H1 (cell line): ENCODE measurements at regions not wholly inside any gene's neighbourhood (a gene's known extent, or its start where the extent isn't known, plus 50 kb on each side); places are given as distances from the start of the nearest gene placed in this dataset.

Experiments used
- CTCF ChIA-PET: fragments of 300-600 bp; sonication (Branson Sonifier 250); formaldehyde crosslinking; loops from one replicate; lab custom pipeline; 2021; ENCODE audit not compliant: partially characterized antibody; lab: Charles Lee
- POLR2A ChIA-PET: fragments of 300-600 bp; sonication (Branson Sonifier 250); formaldehyde crosslinking; loops from one replicate; lab custom pipeline; 2021; ENCODE audit warnings: inconsistent platforms; ENCODE audit not compliant: partially characterized antibody; lab: Charles Lee
- DNase-seq, 2 experiments: peaks; one replicate each; pipeline versions ENCODE4 v3.0.0 to v3.0.0-alpha.2; 2010 to 2022; ENCODE audit warnings: low spot score in 2 of 2, low read depth in 1 of 2, mixed read lengths in 1 of 2
- FAIRE-seq: peaks from 2 replicates; lab custom pipeline; 2011; peaks lifted over from hg19 to GRCh38; lab: Jason Lieb, UNC
- H2AFZ ChIP-seq: 2 replicates; pipeline ENCODE4 v1.8.1; 2012; ENCODE audit warnings: low read length, inconsistent platforms
- H2AK5ac ChIP-seq: 2 replicates; pipeline ENCODE4 v1.6.1; 2013; ENCODE audit warnings: low read depth, low read length
- H2BK120ac ChIP-seq: replicated peaks from 2 replicates; pipeline ENCODE3; 2013; ENCODE audit warnings: low read depth, low read length, inconsistent platforms
- H2BK12ac ChIP-seq: 2 replicates; pipeline ENCODE4 v1.6.1; 2013; ENCODE audit warnings: low read depth, low read length
- H2BK15ac ChIP-seq: 2 replicates; pipeline ENCODE4 v1.6.1; 2013; ENCODE audit warnings: low read length
- H2BK20ac ChIP-seq: 2 replicates; pipeline ENCODE4 v1.6.1; 2013; ENCODE audit warnings: low read length
- H2BK5ac ChIP-seq: 2 replicates; pipeline ENCODE4 v1.6.1; 2013; ENCODE audit warnings: low read depth, low read length
- H3K14ac ChIP-seq: 2 replicates; pipeline ENCODE4 v1.6.1; 2013; ENCODE audit warnings: inconsistent platforms; ENCODE audit not compliant: insufficient read length
- H3K18ac ChIP-seq: 2 replicates; pipeline ENCODE4 v1.6.1; 2013; ENCODE audit warnings: low read length; ENCODE audit errors: extremely low read depth
- H3K23ac ChIP-seq: 2 replicates; pipeline ENCODE4 v1.6.1; 2013; ENCODE audit warnings: inconsistent platforms; ENCODE audit not compliant: insufficient read length
- H3K23me2 ChIP-seq: 2 replicates; pipeline ENCODE4 v1.6.1; 2013; ENCODE audit warnings: low read depth, low read length
- H3K27ac ChIP-seq: 2 replicates; pipeline ENCODE4 v1.6.1; 2011; ENCODE audit warnings: low read depth, low read length, inconsistent platforms
- H3K27me3 ChIP-seq, 4 experiments: replicated peaks in 1 of 4; 1 replicate in 1 of 4; 2 replicates in 3 of 4; pipeline versions ENCODE4 v1.6.1 to v1.8.1; 2011 to 2013; ENCODE audit warnings: low read length in 3 of 4, mild to moderate bottlenecking in 3 of 4, inconsistent platforms in 2 of 4, mixed read lengths in 2 of 4, moderate library complexity in 1 of 4; ENCODE audit not compliant: control insufficient read depth in 3 of 4, insufficient read depth in 3 of 4; ENCODE audit errors: extremely low read depth in 1 of 4
- H3K36me3 ChIP-seq, 4 experiments: 2 replicates each; pipeline versions ENCODE4 v1.6.1 to v1.8.1; 2011 to 2013; ENCODE audit warnings: mild to moderate bottlenecking in 4 of 4, low read length in 3 of 4, moderate library complexity in 2 of 4, control low read depth in 1 of 4, inconsistent platforms in 1 of 4; ENCODE audit not compliant: insufficient read depth in 4 of 4, control insufficient read depth in 2 of 4
- H3K4ac ChIP-seq: replicated peaks from 2 replicates; pipeline ENCODE3; 2013; ENCODE audit warnings: low read length, low read depth, mixed read lengths, inconsistent platforms; ENCODE audit not compliant: insufficient read length
- H3K4me1 ChIP-seq, 4 experiments: replicated peaks in 1 of 4; 1 replicate in 1 of 4; 2 replicates in 3 of 4; pipeline versions ENCODE4 v1.6.1 to v1.8.1; 2011 to 2013; ENCODE audit warnings: low read length in 3 of 4, inconsistent platforms in 2 of 4, mixed read lengths in 1 of 4; ENCODE audit not compliant: insufficient read depth in 4 of 4, control insufficient read depth in 3 of 4
- H3K4me2 ChIP-seq, 2 experiments: 2 replicates each; pipeline versions ENCODE4 v1.6.1 to v1.8.1; 2011 to 2013; ENCODE audit warnings: low read depth in 2 of 2, low read length in 2 of 2, control low read depth in 1 of 2, inconsistent platforms in 1 of 2, mild to moderate bottlenecking in 1 of 2; ENCODE audit not compliant: insufficient read depth in 1 of 2
- H3K4me3 ChIP-seq, 4 experiments: fragments of 200-600, 300-600 bp in 1 of 4; sonication (generic), shearing (Covaris generic), sonication (Bioruptor Twin) in 1 of 4; 2 replicates each; pipeline versions ENCODE4 v1.5.1 to v1.8.1; 2011 to 2016; ENCODE audit warnings: low read length in 4 of 4, low read depth in 3 of 4, control low read depth in 2 of 4, inconsistent platforms in 2 of 4, mild to moderate bottlenecking in 2 of 4, mixed read lengths in 1 of 4, moderate library complexity in 1 of 4; ENCODE audit not compliant: insufficient read depth in 2 of 4; ENCODE audit errors: extremely low read depth in 1 of 4
- H3K56ac ChIP-seq: replicated peaks from 2 replicates; pipeline ENCODE3; 2013; ENCODE audit warnings: low read depth, mild to moderate bottlenecking, mixed read lengths, low read length, inconsistent platforms; ENCODE audit not compliant: insufficient read length
- H3K79me1 ChIP-seq: 2 replicates; pipeline ENCODE4 v1.6.1; 2013; ENCODE audit warnings: low read depth, low read length, control low read depth
- H3K79me2 ChIP-seq, 2 experiments: 2 replicates each; pipeline versions ENCODE4 v1.6.1 to v1.8.1; 2012 to 2013; ENCODE audit warnings: low read length in 2 of 2, mild to moderate bottlenecking in 2 of 2, inconsistent platforms in 1 of 2; ENCODE audit not compliant: insufficient read depth in 2 of 2, control insufficient read depth in 1 of 2
- H3K9ac ChIP-seq, 4 experiments: replicated peaks in 1 of 4; 1 replicate in 1 of 4; 2 replicates in 3 of 4; pipeline versions ENCODE4 v1.6.1 to v1.8.1; 2011 to 2013; ENCODE audit warnings: low read depth in 3 of 4, low read length in 3 of 4, control low read depth in 2 of 4, mild to moderate bottlenecking in 2 of 4, moderate library complexity in 2 of 4, inconsistent platforms in 1 of 4; ENCODE audit errors: extremely low read depth in 1 of 4
- H3K9me3 ChIP-seq, 2 experiments: 2 replicates each; pipeline versions ENCODE4 v1.6.1 to v1.8.1; 2012 to 2013; ENCODE audit warnings: mild to moderate bottlenecking in 2 of 2, moderate library complexity in 2 of 2, control low read depth in 1 of 2, inconsistent platforms in 1 of 2, low read depth in 1 of 2, low read length in 1 of 2, mixed read lengths in 1 of 2; ENCODE audit not compliant: insufficient read depth in 2 of 2
- H4K20me1 ChIP-seq, 2 experiments: replicated peaks in 1 of 2; 2 replicates each; pipeline versions ENCODE3 to v1.8.1; 2011 to 2013; ENCODE audit warnings: inconsistent platforms in 2 of 2, low read length in 2 of 2, mild to moderate bottlenecking in 1 of 2; ENCODE audit not compliant: insufficient read depth in 2 of 2, control insufficient read depth in 1 of 2
- H4K5ac ChIP-seq: 2 replicates; pipeline ENCODE4 v1.6.1; 2013; ENCODE audit warnings: low read length, low read depth, mixed read lengths, inconsistent platforms; ENCODE audit not compliant: insufficient read length
- H4K8ac ChIP-seq: 2 replicates; pipeline ENCODE4 v1.8.0; 2013; ENCODE audit warnings: mild to moderate bottlenecking, moderate library complexity, low read length, inconsistent platforms; ENCODE audit not compliant: insufficient read depth; ENCODE audit errors: extremely low read depth
- H4K91ac ChIP-seq: replicated peaks from 2 replicates; pipeline ENCODE3; 2013; ENCODE audit warnings: low read length, mixed read lengths, inconsistent platforms; ENCODE audit not compliant: insufficient read length
- BCL11A ChIP-seq, 2 experiments: IDR thresholded peaks; one replicate each; pipeline ENCODE4 v1.6.1; 2011; ENCODE audit warnings: low read depth in 2 of 2, low read length in 2 of 2, mild to moderate bottlenecking in 2 of 2
- CBX5 ChIP-seq: fragments of 300-800, 300-1000 bp; sonication (generic); IDR thresholded peaks from 2 replicates; pipeline ENCODE4 v1.7.1; 2016; ENCODE audit warnings: antibody characterized with exemption, low read length, low read depth
- CHD1 ChIP-seq: IDR thresholded peaks from 2 replicates; pipeline ENCODE4 v1.6.1; 2012; ENCODE audit warnings: low read depth, low read length, improper control_type of control experiment
- CTBP2 ChIP-seq: IDR thresholded peaks from 2 replicates; pipeline ENCODE4 v1.7.0; 2011; ENCODE audit warnings: borderline replicate concordance, mild to moderate bottlenecking, moderate library complexity, mixed read lengths, low read length; ENCODE audit not compliant: insufficient read depth, insufficient read length
- EGR1 ChIP-seq: IDR thresholded peaks from 2 replicates; pipeline ENCODE4 v1.6.1; 2011; ENCODE audit warnings: low read depth, low read length, borderline replicate concordance
- KDM5A ChIP-seq: fragments of 200-600 bp; IDR thresholded peaks from 2 replicates; pipeline ENCODE4 v1.7.1; 2012; ENCODE audit warnings: mild to moderate bottlenecking, low read length, inconsistent platforms, mixed read lengths
- RAD21 ChIP-seq, 2 experiments: IDR thresholded peaks in 1 of 2; conservative IDR thresholded peaks in 1 of 2; 2 replicates each; pipeline ENCODE4 v1.6.1; 2011; ENCODE audit warnings: low read depth in 2 of 2, low read length in 2 of 2, improper control_type of control experiment in 1 of 2, inconsistent platforms in 1 of 2, mild to moderate bottlenecking in 1 of 2, moderate library complexity in 1 of 2
- RNF2 ChIP-seq: fragments of 200-900, 300-1000 bp; sonication (generic); IDR thresholded peaks from 2 replicates; pipeline ENCODE4 v1.7.1; 2016; ENCODE audit warnings: borderline replicate concordance, low read depth, mild to moderate bottlenecking, antibody characterized with exemption, low read length; ENCODE audit not compliant: poor library complexity, severe bottlenecking; ENCODE audit errors: missing control alignments
- SIX5 ChIP-seq: IDR thresholded peaks from 2 replicates; pipeline ENCODE4 v1.6.1; 2011; ENCODE audit warnings: mild to moderate bottlenecking, low read depth, low read length
- TCF12 ChIP-seq: IDR thresholded peaks from 2 replicates; pipeline ENCODE4 v1.6.1; 2011; ENCODE audit warnings: low read depth, mild to moderate bottlenecking, low read length
- WGBS, 2 experiments: shearing (Covaris generic) in 1 of 2; methylation state at CpG; one replicate each; pipeline versions ENCODE4 v1.1.6 to v1.1.7; 2013 to 2015; ENCODE audit warnings: low lambda C conversion rate in 2 of 2, mixed read lengths in 2 of 2, inconsistent platforms in 1 of 2, low coverage in 1 of 2, missing lambda C conversion rate in 1 of 2; ENCODE audit not compliant: insufficient replicate concordance in 2 of 2, insufficient coverage in 1 of 2, insufficient read length in 1 of 2; ENCODE audit errors: extremely low coverage in 1 of 2, missing lambda C conversion rate in 1 of 2; 5-methylcytosine and 5-hydroxymethylcytosine counted together

GRCh38 chr12:112577473-112578329 lies 159.0 kb downstream of the PTPN11 start:
- DNase-seq (peak; percentile 55 to 61), FAIRE-seq (peak; percentile 93)
- H3K4me1 ChIP-seq, result peaks cover 2 to 12% (median 8%) of the 10 kb centered on the region in 4 experiments
- H4K91ac ChIP-seq, result no peak overlapping the region
- peak overlapping the region; percentile 93; the same call in 1 of the 2 replicates for H2AK5ac ChIP-seq
- ChIA-PET POLR2A (interaction anchor here (0.6 to 1.3 kb wide), 5 partner anchors 31 to 400 kb away, joined by 3 to 4 read pairs (median 3); no protein-coding TSS in a partner anchor), CTCF (interaction anchor here (0.8 to 1.3 kb wide), 2 partner anchors 14 to 414 kb away, joined by 3 read pairs; no protein-coding TSS in a partner anchor)
- no peak overlapping the region for H3K4me3 ChIP-seq
- no peak overlapping the region; the same call in 1 of the 2 replicates for H3K18ac ChIP-seq
- no peak overlapping the region for H3K4ac ChIP-seq
- no peak overlapping the region for H2AFZ ChIP-seq
- no peak overlapping the region for H4K8ac ChIP-seq
- H3K27me3 ChIP-seq, result peaks cover 22 to 57% (median 54%) of the 10 kb centered on the region in 4 experiments
- H3K14ac ChIP-seq, result no peak overlapping the region
- no peak overlapping the region; the same call in 1 of the 2 replicates for H2BK12ac ChIP-seq
- no peaks in the 10 kb centered on the region for H3K36me3 ChIP-seq
- H2BK15ac ChIP-seq, result no peak overlapping the region
- no peak overlapping the region for H4K5ac ChIP-seq
- peaks cover 0 to 7% of the 10 kb centered on the region in 2 experiments for H4K20me1 ChIP-seq
- no peak overlapping the region for H2BK20ac ChIP-seq
- H2BK5ac ChIP-seq, result no peak overlapping the region
- H3K23me2 ChIP-seq, result peaks cover 8% of the 10 kb centered on the region; the same call in 1 of the 2 replicates
- no peak overlapping the region for H3K56ac ChIP-seq
- no peaks in the 10 kb centered on the region for H3K9me3 ChIP-seq
- peak overlapping the region in 1 of 2 experiments; percentile 25; a peak in 1 of 4 replicates for H3K4me2 ChIP-seq
- H3K23ac ChIP-seq, result no peak overlapping the region
- no peaks in the 10 kb centered on the region for H3K79me2 ChIP-seq
- no peaks in the 10 kb centered on the region for H3K79me1 ChIP-seq
- no peak overlapping the region for H2BK120ac ChIP-seq
- 22% methylated on average over 4 of the region's 4 CpGs; no CpG with 5 or more reads in 1 of the 2 experiments for whole genome bisulfite sequencing, 2 experiments
- no peak overlapping the region for H3K9ac ChIP-seq
- H3K27ac ChIP-seq, result no peak overlapping the region
- peak; percentile 45; the same call in 1 of the 2 replicates for TF ChIP-seq EGR1
- no peak for TF ChIP-seq KDM5A
- TF ChIP-seq TCF12, result 0 out of 2 replicates have a peak, but pooled peaks have one; percentile 72
- TF ChIP-seq CHD1, result no peak
- no peak for TF ChIP-seq SIX5
- 0 out of 4 replicates have a peak, but pooled peaks of 1 of the 2 experiments have one; percentile 4 for TF ChIP-seq RAD21 (IDR thresholded peaks at IDR 0.05 in 1 of 2, conservative IDR thresholded peaks at IDR 0.05 in 1 of 2; ENCODE audit: low read depth in 2 of 2, low read length in 2 of 2)
- TF ChIP-seq CBX5, result no peak
- no peak for TF ChIP-seq CTBP2
- peak in 1 of 2 experiments; percentile 53 for TF ChIP-seq BCL11A (IDR thresholded peaks at IDR 0.05; ENCODE audit: low read depth in 2 of 2, low read length in 2 of 2)
- TF ChIP-seq RNF2, result no peak
